GM08714 (cell line): ENCODE measurements at regions not wholly inside any gene's neighbourhood (a gene's known extent, or its start where the extent isn't known, plus 50 kb on each side); places are given as distances from the start of the nearest gene placed in this dataset.
"Not testable (repeated sequence)": the region's sequence is repeated elsewhere in the genome, so short reads cannot be mapped to it uniquely, and the experiment has no call there.

Experiments used
- H3K4me3 ChIP-seq: fragments of 200-500 bp; sonication (Bioruptor generic); 2 replicates; pipeline ENCODE4 v1.5.1; 2014; ENCODE audit warnings: mild to moderate bottlenecking, low read length, inconsistent platforms
- ZNF274 ChIP-seq: IDR thresholded peaks from 2 replicates; pipeline ENCODE4 v1.6.1; 2012; ENCODE audit warnings: mild to moderate bottlenecking, low read depth, low read length

- no peak overlapping the region for H3K4me3 ChIP-seq
- TF ChIP-seq ZNF274: no peak
Measured at GRCh38 chr2:155975734-155976133, 356.8 kb downstream of the NR4A2 start.

- no peak overlapping the region for H3K4me3 ChIP-seq
- no peak for TF ChIP-seq ZNF274
Measured at GRCh38 chr2:155972916-155973315, 359.6 kb downstream of the NR4A2 start.

DNA sequence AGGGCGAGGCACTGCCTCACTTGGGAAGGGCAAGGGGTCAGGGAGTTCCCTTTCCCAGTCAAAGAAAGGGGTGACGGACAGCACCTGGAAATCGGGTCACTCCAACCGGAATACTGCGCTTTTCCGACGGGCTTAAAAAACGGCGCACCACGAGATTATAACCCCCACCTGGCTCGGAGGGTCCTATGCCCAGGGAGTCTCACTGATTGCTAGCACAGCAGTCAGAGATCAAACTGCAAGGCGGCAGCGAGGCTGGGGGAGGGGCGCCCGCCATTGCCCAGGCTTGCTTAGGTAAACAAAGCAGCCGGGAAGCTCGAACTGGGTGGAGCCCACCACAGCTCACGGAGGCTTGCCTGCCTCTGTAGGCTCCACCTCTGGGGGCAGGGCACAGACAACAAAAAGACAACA lies 366.5 kb downstream of the NR4A2 start:
- not testable (repeated sequence) for H3K4me3 ChIP-seq

DNA sequence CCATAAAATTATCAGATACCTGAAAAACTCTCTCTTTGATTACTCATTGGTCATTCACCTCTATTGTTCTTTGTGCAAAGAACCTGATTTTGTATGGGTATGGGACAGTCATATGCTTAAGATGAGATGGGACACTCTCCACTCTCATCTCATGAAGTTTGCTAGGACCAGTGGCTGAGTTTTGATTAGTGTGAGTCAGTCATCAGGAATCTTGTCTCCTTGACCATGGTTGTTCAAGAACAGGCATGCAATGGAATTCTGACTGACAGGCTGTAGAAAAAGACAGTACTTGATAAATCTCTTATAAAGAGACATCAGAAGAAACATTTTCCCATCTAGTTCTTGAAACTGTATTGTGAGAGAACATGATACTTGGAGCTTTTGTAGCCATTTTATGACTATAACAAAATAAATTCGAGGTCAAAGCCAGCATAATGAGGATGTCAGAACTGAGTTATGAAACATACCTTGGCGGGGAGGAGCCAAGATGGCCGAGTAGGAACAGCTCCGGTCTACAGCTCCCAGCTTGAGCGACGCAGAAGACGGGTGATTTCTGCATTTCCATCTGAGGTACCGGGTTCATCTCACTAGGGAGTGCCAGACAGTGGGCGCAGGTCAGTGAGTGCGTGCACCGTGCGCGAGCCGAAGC lies 367.0 kb downstream of the NR4A2 start:
- H3K4me3 ChIP-seq: no peak overlapping the region
- no peak for TF ChIP-seq ZNF274

GRCh38 chr2:155961641-155962040 lies 370.9 kb downstream of the NR4A2 start:
- TF ChIP-seq ZNF274: no peak
- H3K4me3 ChIP-seq: no peak overlapping the region

- H3K4me3 ChIP-seq: no peak overlapping the region
- no peak for TF ChIP-seq ZNF274
Measured at GRCh38 chr2:155958834-155959233, 373.7 kb downstream of the NR4A2 start.

GRCh38 chr2:155947069-155947468 lies 385.5 kb downstream of the NR4A2 start:
- no peak overlapping the region for H3K4me3 ChIP-seq
- no peak for TF ChIP-seq ZNF274

DNA sequence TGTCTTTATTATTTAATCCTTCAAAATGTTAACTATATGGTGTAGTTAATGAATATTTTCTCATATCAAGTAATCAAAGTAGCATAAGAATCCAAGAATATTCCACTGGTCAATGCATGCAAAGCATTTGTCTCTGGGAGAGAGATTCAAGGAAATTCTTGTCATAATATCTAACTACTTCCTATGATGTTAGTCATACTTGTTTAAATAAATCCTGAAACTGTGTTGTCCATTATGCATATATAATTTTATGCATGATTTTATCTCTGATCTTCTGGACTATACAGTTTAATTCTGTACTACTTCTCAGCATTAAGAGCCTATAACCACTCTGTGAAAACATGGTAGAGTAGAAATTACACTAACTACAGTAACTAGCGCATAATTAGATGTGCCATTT lies 388.3 kb downstream of the NR4A2 start:
- TF ChIP-seq ZNF274: no peak
- H3K4me3 ChIP-seq: no peak overlapping the region

- no peak overlapping the region for H3K4me3 ChIP-seq
- TF ChIP-seq ZNF274: no peak
Measured at GRCh38 chr2:155930312-155930711, 402.2 kb downstream of the NR4A2 start.

DNA sequence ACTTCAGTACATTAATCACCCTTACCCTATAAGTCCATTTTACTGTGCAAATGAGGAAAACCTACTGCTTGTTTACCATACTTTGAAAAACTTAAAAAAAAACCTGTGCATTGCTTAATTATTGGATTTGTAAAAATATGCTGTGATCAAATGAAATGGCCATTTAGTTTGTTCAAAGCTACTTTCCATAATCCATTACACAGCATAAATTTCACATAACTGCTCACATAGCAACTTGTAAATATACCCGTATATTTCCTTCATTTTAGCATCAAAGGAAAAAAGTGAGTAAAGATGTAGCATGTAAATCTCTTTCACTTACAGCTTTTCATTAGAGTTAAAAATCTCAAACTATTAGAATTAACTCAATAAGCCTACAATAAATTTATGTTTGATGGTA lies 415.1 kb downstream of the NR4A2 start:
- TF ChIP-seq ZNF274: no peak
- H3K4me3 ChIP-seq: no peak overlapping the region

DNA sequence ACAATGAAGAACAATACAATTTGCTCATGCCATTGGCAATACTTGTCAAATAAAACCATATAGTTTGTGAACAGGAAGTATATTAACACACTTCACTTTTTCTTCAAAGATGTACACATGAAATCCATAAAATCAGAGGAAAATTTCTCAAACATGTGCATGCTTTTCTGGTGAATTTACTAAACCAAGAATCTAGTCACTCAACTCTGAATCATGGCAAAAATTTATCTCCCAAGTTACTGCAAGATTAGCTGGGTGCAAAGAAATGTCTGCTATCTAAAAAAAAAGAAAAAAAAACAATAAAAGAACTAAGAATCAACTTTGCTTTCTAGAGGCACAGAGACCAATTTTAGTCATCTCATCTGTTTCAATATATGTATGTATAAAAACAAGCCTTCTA lies 419.2 kb downstream of the NR4A2 start:
- TF ChIP-seq ZNF274: no peak
- H3K4me3 ChIP-seq: no peak overlapping the region

- H3K4me3 ChIP-seq: no peak overlapping the region
- TF ChIP-seq ZNF274: no peak
Measured at GRCh38 chr2:155908567-155908966, 424.0 kb downstream of the NR4A2 start.

DNA sequence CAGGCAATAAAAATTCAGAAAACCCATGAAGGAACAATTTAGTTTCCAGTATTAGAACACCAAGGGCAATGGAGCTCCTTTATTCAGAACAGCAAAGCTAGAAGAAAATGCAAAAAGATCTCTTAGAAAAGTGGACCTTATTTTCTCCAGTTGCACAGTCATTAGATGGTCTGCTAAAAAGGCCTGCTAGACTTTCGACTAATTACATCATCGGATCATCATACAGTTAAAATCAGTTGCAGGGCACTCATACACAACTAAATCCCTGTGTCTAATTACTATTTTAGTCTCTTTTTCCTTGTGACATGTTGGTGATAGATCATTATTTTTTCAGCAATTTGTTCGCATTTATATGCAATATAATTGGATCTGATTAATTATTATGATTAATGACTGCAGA lies 425.3 kb downstream of the NR4A2 start:
- no peak overlapping the region for H3K4me3 ChIP-seq
- TF ChIP-seq ZNF274: no peak

DNA sequence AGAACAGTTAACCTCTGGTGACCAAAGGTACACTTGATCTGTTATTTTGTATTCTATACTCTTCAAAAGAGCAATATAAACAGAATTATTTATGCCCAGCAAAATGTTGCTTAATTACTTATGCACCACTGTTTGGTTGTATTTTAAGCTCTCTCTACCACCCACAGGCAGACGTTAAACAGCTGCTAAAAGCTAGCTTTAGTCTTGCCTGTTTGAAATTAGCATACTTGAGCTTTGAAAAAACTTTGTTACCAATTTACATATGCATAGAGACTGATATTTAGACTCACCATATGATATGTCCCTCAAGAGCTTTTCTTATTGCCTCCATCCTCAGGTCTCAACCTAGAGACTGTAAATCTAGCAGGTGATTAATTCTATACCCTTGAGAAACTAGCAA lies 426.9 kb downstream of the NR4A2 start:
- H3K4me3 ChIP-seq: no peak overlapping the region
- TF ChIP-seq ZNF274: no peak

GRCh38 chr2:155904720-155905119 lies 427.8 kb downstream of the NR4A2 start:
- no peak overlapping the region for H3K4me3 ChIP-seq

GRCh38 chr2:155902635-155903034 lies 429.9 kb downstream of the NR4A2 start:
- TF ChIP-seq ZNF274: no peak
- H3K4me3 ChIP-seq: no peak overlapping the region

More at GRCh38 chr2:155904720-155905119, 427.8 kb downstream of the NR4A2 start:
- TF ChIP-seq ZNF274: no peak

- TF ChIP-seq ZNF274: no peak
- H3K4me3 ChIP-seq: no peak overlapping the region
Measured at GRCh38 chr2:155895016-155895415, 437.5 kb downstream of the NR4A2 start.

DNA sequence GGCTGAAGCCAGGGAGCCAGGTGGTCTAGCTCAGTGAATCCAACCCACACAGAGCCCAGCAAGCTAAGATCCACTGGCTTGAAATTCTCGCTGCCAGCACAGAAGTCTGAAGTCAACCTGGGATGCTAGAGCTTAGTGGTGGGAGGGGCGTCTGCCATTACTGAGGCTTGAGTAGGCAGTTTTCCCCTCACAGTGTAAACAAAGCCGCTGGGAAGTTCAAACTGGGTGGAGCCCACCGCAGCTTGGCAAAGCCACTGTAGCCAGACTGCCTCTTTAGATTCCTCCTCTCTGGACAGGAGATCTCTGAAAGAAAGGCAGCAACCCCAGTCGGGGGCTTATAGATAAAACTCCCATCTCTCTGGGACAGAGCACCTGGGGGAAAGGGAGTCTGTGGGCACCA lies 452.1 kb downstream of the NR4A2 start:
- not testable (repeated sequence) for H3K4me3 ChIP-seq

GRCh38 chr2:155879900-155880299 lies 452.6 kb downstream of the NR4A2 start:
- not testable (repeated sequence) for H3K4me3 ChIP-seq
